Activated CD4-positive, alpha-beta T cell treated with anti-CD3 and anti-CD28 coated beads for 24 hours (primary cell): ENCODE measurements at regions not wholly inside any gene's neighbourhood (a gene's known extent, or its start where the extent isn't known, plus 50 kb on each side); places are given as distances from the start of the nearest gene placed in this dataset.

ENCODE experiments used
- DNase-seq, 2 donors: peaks; one replicate each; pipeline ENCODE4 v3.0.0-alpha.2; 2020; ENCODE audit warnings: low read depth in 2 of 2

DNA sequence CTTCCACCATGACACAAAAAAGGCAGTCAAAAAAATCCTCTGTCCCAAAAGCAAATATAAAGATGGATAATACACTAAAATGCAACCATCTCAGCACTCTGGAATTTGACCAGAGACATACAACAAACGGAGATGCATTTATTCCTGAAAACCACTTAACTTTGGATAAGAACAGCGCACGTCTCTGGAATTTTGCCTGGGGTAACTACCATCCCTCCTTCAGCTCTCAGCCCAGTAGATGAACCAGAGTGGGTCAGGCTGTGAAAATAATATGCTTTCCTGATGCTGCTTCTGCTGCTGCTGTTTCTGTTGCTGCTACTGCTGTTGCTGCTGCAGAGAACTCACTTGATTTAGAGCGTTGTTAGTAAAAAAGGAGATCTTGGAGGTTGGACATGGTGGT is 133.8 kb upstream of the ACVR2A start:
- DNase-seq, result no peak

DNA sequence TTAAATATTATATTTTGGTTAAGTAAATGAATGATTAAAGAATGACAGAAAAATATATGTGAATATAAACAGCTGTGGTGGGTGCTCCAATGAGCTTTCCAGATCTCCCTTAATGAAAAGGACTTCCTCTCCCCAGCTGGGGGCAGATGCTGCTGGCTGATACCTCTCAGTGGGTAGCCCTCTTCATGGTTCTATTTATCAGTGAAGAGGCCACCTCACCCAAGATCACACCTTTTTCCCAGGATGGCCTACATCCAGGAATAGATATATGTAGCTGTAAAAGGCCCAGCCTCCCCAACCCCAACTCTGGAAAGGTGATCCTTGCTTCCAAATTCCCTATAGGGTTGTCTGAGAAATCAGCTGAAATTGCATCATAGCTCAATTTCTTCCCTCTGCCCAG is 135.2 kb upstream of the ACVR2A start:
- no peak for DNase-seq

DNA sequence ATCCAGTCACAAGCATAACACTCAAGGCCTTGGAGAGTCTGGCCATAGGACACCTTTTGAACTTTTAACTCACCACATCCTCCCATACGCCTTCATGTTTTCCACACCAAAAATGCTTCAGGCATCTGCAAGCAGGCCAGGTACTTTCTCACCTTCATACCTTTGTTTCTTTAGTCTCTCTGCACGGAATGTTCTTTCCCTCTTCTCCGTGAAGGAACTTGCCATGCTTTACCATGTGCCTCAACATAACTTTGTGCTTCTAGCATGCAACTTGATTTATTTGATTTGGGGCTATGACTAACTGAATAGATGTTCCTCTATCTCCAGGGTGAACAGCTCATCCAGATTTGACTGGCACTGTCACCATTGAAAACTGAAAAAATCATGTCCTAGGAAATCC is 141.7 kb upstream of the ACVR2A start:
- DNase-seq, result no peak

DNA sequence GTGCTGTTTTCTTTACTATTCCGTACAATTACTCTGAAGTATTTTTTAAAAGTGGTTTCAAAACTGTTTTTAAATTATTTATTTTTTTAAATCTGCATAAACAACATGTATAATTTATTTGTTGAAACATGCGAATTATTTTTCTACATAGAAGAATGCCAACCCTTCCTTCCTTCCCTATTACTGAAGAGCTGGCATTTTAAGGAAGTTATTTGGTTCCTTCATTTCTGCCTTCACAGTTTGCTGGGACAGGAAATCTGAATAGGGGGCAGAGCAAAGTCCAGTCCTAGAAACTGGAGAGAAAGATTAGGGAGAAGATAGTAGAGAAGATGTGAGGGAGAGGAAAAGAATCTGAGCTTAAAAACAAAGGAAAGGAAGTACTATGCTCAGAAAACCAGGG is 146.7 kb upstream of the ACVR2A start:
- DNase-seq, result no peak

DNA sequence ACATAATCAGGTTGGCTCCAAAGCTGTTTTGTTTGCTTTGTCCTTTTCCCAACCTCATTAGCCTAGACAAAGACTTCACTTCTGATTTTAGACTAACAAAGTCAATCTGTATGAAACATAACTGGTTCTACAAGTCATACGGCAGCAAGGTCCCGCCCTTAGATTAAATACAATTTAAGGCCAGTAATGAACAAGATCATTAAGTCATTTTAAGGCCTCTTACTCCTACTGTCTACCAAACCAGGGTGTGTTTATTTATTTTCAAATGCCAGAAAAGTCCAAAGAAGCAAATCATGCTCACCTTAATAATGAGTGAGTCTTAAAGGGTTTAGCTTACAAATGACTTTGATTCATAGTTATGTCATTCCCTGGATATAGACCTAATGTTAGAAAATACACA is 148.4 kb upstream of the ACVR2A start:
- no peak for DNase-seq

DNA sequence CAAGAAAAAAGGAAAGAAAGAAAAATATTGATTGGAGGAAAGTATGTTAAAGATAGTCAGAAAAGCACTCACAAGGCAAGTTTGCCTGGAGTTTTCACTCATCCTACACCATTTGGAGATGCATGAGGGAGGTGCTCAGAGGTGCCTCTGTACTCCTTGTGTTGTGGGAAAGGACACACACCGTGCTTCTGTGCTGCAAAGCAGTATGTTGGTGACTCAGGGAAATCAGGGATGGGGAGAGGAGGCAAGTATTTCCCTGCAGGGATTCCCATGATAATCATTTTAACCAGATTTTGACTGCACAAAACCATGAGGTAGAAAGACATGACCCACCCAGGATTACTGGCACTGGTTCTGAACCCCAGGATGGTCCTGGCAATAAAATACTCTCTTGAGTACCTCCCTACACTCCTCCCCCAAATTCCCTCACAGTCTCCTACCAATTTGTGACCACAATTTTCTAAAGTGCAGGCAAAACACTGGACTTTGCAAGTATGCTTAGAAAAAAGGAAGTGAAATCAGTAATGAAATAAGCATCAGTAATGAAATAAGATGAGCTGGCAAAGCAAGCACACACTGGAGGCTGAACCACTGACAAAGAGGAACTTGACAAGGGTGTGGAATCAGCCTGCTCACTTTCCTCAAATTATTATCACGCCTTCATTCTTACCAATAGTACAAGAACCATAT is 155.5 kb upstream of the ACVR2A start:
- no peak for DNase-seq

DNA sequence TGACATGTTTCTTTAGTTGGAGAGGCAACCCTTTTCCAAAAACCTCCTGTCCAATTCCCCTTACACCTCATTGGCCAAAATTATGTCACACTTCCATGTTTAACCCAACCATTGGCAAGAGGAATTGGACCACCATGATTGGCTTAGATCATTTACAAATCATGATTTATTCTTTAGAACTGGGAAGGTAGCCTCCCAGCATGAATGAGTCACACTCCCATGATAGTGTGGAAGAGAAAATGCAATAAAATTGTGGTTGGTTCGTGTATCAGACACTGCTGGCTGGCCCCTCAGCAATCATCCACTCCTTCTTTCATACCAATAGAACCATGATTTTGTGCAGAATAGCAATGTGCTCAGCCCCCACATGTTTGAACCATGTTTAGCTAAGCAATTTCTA is 156.6 kb upstream of the ACVR2A start:
- no peak for DNase-seq

DNA sequence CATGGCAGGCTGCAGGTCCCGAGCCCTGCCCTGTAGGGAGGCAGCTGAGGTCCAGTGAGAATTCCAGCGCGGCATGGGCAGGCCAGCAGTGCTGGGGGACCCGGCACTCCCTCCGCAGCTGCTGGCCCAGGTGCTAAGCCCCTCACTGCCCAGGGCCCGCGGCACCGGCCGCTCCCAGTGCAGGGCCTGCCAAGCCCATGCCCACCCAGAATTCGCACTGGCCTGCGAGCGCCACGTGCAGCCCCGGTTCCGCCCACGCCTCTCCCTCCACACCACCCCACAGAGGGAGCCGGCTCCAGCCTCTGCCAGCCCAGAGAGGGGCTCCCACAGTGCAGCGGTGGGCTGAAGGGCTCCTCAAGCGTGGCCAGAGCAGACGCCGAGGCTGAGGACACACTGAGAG is 158.5 kb upstream of the ACVR2A start:
- DNase-seq, result no peak

DNA sequence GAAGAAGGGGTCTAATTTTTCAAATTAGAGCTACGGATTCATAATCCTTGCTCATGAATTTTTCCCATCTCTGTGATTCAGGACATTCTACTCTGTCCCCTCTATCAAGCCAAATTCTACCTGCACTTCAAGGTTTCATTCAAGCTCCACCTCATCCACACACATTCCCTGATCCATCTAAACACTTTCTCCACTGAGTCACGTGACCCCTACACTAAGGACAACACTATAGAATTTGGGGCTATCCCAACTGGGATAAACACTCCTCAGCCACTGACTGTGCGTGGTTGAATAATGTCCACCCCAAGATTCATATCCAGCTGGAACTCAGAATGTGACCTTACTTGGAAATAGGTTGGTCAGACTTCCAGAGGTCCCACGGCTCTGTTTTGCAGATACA is 159.9 kb upstream of the ACVR2A start:
- DNase-seq, result no peak

DNA sequence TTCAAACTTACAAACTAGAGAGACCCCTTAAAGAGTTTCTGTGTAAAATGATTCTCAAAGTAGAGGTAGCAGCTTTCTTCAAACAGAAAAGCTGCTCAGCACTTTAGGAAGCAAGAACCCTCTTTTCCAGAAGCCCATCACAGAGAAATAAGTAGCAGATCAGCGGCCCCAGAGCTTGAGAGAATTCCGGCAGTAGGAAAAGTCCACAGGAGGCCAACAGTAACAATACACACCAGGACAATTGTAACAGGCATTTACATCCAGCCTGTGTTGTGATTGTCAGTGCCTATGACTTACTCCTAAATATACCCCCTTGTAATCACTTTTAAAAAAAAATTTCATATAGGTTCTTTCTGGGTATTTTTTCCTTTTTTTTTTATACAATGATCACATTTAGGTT is 161.4 kb upstream of the ACVR2A start:
- DNase-seq, result no peak

DNA sequence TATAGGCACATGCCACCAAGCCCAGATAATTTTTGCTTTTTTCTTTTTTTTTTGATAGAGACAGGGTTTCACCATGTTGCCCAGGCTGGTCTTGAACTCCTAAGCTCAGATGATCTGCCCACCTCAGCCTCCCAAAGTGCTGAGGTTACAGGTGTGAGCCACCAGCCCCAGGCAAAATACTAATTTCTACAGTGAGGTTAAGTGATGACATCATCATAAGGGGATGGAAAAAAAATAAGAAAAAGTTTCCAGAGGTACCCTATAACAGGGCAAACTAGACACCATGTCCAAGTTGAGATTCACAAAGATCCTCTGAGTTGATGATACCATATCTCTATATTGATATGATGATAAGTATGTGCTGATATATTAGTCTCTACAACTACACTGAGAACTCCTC is 163.7 kb upstream of the ACVR2A start:
- DNase-seq, result no peak

DNA sequence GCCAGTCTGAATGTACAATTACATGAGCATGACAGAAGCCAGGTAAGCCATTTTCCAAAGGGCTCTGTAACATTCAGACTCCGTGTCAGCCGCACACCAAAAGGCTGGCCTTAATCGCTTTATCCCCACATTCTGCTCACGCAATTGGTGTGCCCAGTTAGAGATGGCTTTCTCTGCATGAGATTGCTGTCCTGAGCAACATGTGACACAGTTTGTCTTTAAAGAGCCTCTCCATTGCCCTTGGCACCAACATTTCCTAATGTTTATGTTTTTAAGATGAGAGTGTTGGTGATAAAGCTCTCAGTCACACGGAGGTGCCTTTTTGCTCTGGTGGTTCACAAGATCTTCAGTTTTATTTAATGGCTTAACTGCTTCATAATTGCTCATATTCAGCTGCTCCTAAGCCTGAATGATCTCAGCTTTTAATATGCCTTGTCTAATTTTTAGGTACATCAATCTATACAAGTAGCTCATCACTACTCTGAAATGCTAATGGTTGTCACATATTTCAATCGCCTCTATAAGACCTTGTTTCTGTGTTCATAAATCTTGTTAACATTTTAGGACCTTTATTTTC is 164.8 kb upstream of the ACVR2A start:
- no peak for DNase-seq

DNA sequence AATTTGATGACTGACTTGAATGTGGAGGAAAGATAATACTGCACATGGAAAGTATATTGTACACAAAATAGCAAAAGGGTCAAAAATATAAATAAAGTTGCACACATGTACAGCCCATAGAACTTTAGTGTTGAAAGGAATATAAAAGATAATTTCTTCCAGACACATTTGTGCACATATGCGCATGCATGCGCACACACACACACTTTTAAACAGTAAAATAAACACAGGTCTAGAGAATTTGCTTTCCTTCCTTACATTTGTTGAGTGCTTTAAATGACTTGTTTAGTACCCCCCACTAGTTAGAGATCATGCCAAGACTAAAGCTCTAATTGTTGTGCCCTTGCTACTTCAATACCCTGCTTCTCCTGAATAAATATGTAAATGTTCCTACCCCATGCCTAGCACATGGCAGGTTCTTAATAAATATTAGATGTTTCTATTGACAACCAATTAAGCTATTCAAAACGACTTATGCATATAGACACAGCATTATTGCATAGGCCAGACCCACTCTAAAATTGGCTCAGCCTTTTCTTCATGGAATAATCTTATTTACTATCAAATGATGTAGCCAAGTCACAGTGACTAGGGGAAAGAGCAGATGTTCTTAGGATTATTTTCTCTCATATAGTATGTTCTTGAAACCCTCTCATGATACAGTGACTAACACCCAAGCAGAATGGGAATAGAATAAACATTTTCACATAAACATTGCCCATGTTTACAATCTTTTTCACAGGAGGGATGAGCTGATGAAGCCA is 165.5 kb upstream of the ACVR2A start:
- DNase-seq, result no peak

DNA sequence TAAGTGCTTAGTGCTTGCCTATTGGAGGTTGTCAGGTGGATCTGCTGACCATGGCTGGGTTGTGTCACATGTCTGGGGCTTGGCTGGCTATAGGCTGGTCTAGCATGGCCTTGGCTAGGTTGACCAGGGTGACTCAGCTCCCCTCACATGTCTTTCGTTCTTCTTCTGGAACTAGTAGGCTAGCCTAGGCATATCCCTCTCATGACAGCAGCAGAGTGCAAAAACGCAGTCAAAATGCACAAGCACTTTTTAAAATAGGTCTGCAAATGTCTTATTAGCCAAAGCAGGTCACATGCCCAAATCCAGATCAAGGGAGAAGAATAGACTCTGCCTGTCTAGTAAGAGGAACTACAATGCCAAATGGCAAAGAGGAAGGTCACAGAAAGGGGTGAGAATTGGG is 179.7 kb upstream of the ACVR2A start:
- DNase-seq, result no peak

DNA sequence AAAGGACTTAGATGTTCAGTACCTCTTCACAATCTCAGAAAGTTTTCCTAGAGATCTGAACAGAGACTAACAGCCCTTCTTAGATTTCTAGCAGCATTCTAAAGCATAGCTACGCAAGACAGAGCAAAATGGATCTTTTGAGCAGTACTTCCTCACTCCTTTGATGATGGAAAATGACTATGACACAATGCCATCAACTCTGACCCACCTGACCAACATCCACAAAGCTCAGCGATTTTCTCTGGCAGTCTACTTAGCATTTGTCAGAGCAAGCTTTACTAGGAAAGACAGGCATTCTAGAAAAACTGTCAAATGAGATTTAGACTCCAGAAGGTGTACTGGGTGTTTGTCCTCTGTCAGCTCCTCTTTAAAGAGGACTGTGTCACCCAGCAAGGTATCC is 180.9 kb upstream of the ACVR2A start:
- no peak for DNase-seq

DNA sequence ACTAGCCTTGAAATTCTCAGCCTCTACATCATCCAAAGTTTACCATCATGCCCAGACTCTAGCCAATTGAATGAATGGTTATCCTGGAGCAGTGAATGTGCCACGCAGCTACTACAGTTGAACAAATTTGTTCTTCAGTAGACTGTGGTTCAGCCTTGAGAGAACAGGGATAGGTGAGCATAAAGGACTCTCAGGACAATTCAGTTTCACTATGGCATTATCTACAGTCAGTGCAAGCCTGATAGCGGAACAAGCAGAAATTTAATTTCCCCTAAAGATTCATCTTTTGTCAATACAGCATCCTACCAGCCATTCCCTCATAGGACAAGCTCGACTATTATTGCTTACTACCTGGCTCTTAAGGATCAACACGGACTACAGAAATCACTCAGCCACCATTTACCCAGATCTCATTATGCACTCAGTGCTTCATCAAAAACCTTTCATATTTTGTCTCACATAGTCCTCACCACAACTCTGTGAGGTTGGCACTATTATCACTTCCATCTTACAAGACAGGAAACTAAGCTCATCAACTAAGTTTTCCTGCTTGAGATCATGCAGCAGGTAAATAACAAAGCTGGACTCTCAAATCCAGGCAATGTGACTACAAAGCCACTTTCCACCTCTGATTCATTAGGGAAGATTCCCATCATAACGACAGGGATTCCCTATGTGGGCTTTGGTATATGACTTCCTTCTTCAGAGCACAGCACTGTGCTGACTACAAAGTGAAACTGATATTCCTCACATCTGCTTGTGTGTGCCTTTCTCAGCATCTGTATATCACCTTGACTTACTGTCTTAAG is 181.5 kb upstream of the ACVR2A start:
- no peak for DNase-seq

DNA sequence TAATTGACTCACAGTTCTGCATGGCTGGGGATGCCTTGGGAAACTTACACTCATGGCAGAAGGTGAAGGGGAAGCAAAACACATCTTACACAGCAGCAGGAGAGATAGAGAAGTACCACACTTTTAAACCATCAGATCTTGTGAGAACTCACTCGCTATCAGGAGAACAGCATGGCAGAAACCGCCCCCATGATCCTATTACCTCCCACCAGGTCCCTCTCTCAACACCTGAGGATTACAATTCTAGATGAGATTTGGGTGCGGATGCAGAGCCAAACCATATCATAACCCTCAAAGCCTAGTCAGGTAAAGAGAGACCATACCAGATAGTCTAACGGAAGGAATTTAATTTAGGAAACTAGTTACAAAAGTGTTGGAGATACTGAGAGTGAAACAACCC is 182.6 kb upstream of the ACVR2A start:
- DNase-seq, result no peak

DNA sequence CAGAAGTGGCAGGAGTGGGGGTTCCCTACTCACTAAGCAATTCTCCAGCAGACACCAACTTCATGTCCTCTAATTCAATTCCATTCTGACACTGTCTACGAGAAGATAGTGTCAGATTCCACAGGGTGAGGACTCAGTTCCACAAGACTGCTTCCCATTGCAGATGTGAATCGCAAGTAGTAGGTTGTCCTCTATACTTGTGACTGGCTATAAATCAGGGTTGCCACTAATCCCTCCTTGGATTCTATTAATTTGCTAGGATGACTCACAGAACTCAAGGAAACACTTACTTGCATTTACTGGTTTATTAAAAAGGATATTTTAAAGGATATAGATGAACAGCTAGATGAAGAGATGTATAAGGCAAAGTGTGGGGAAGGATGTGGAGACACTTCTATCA is 184.1 kb upstream of the ACVR2A start:
- no peak for DNase-seq

DNA sequence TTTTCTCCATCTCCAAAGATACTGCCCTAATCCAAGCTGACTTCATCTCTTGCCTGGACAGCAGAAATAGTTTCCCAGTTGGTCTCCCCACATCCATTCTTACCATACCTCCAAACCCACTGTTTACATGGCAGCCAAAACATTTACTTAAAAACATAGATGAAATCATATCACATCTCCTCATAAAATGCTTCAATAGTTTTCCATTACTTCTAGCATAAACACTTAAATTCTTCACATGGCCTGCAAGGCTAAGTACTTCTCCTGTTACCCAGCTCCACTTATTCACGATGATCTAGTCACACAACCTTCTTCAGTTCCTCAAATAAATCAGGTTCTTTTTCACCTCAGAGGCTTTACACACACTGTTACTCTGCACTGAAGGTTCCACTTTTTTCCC is 185.8 kb upstream of the ACVR2A start:
- DNase-seq, result no peak

DNA sequence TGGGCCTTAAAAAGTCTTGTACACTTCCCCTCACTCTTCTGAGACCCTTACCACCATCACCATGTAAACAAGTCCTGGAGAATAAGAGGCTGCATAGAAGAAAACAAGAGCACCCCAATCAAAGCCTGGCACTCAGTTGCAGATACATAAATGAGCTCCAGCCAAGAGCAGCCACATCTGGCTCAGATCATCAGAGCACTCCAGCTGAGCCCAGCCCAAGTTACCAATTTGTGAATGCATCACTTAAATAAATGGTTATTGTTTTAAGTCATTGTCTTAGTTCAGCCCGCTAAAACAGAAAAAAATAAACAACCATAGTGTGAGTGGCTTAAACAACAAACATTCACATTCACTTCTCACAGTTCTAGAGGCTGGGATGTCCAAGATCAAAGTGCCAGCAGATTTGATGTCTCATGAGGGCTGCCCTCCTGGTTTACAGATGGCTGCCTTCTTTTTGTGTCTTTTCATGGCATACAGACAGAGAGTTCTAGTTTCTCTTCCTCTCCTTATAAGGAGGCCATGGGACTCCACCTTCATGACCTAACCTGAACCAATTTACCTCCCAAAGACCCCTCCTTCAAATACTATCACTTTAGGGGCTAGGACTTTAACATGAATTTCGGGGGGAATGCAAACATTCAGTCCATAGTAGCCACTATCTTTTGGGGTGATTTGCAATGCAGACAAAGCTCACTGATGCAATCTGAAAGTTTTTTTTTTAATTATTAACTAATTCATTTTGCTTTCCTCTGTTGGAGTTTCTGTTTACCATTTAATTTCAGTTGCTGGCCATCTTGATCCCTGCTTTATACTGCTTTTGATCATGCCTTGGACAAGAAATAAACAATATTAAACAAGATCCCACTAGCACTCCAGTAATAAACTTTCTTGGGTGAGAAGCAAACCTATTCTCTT is 187.5 kb upstream of the ACVR2A start:
- no peak for DNase-seq

DNA sequence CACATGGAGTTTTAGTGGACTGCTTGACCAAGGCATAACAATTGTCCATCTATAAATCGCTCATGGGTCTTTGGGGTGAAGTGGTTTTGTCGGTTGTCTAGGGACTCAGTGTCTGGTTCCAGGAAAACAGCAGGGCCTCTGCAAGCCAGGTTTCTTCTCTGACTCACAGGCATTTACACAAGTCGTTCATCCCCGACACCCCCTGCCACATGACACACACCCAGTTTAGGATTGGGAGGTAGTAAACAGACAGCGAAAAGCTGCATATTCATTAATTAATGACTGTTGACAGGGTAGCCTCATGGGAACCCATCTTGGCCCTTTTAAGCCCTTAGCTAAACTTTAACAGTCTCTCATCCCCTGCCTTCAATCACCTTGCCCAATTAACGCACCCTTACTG is 194.8 kb upstream of the ACVR2A start:
- no peak for DNase-seq

DNA sequence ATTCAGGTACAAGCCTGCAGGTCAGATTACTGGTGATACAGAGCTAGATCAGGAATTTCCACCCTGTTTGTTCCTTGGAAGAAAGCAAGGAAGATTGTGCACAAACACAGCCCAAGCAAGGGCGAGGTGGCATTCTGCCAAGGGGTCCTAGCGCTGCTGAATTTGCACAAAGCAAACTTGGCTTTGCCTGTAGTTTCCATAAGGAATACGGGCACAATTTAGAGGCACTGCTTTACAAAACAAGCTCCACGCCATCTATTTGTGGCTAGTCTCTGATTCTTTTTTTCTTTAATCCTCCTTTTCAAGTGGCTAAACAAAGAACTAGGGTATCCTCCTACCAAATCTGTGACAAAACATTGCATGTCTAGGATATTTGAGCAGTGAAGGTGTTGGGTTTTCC is 195.5 kb upstream of the ACVR2A start:
- no peak for DNase-seq
